DOHH2 (cell line): ENCODE measurements at regions not wholly inside any gene's neighbourhood (a gene's known extent, or its start where the extent isn't known, plus 50 kb on each side); places are given as distances from the start of the nearest gene placed in this dataset.

Experiments used
- EZH2phosphoT487 ChIP-seq: fragments of 200-600 bp; sonication (generic); IDR thresholded peaks from 2 replicates; pipeline ENCODE4 v1.6.1; 2017; ENCODE audit warnings: borderline replicate concordance, mild to moderate bottlenecking, antibody characterized with exemption, low read length, moderate library complexity, mixed read lengths
- TF ChIP-seq, protein P1 (sequence below): fragments of 200-600 bp; sonication (generic); IDR thresholded peaks from one replicate; pipeline ENCODE4 v1.5.1; 2014; ENCODE audit warnings: antibody characterized with exemption, mild to moderate bottlenecking, low read depth, low read length; ENCODE audit not compliant: poor library complexity, severe bottlenecking

GRCh38 chr3:80677796-80678195 is 910.0 kb upstream of the ROBO1 start:
- TF ChIP-seq EZH2phosphoT487: no peak
- TF ChIP-seq, protein P1, sequence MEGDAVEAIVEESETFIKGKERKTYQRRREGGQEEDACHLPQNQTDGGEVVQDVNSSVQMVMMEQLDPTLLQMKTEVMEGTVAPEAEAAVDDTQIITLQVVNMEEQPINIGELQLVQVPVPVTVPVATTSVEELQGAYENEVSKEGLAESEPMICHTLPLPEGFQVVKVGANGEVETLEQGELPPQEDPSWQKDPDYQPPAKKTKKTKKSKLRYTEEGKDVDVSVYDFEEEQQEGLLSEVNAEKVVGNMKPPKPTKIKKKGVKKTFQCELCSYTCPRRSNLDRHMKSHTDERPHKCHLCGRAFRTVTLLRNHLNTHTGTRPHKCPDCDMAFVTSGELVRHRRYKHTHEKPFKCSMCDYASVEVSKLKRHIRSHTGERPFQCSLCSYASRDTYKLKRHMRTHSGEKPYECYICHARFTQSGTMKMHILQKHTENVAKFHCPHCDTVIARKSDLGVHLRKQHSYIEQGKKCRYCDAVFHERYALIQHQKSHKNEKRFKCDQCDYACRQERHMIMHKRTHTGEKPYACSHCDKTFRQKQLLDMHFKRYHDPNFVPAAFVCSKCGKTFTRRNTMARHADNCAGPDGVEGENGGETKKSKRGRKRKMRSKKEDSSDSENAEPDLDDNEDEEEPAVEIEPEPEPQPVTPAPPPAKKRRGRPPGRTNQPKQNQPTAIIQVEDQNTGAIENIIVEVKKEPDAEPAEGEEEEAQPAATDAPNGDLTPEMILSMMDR: no peak
